ENCODE measurements at regions not wholly inside any gene's neighbourhood (a gene's known extent, or its start where the extent isn't known, plus 50 kb on each side); places are given as distances from the start of the nearest gene placed in this dataset.

DNA sequence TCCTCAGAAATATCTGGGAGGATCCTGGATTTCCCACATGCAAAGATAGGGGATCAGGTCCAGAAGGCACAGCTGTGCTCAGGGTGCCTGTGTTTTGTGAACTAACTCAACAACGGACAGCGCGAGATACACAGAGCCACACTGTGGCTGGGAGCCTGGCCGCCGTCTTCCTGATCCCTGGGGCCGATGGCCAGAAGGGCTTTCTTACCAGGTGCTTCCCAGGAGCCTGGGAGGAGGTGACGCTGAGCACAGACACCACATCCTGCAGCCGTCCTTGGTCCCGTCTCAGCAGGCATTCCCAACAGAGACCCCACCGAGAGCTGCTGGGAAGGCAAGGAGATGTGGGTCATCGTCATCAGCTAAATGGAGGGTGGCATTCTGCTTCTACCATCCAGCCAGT is 144.6 kb upstream of the AFDN start:
- Histone ChIP-seq H3K27ac (peak overlapping the region; percentile 67 to 87 (median 80)), H3K9me3 (no peaks in the 10 kb centered on the region), H3K4me3 (no peak overlapping the region), H3K27me3 (no peaks in the 10 kb centered on the region), H3K4me1 (peaks cover 6 to 16% (median 14%) of the 10 kb centered on the region in 3 donors), H3K36me3 (no peaks in the 10 kb centered on the region)
- DNase-seq (no peak), ATAC-seq (no peak), FAIRE-seq (no peak)
- intact Hi-C loops (cut with DNase I) = no loop called here
- TF ChIP-seq, protein P1, sequence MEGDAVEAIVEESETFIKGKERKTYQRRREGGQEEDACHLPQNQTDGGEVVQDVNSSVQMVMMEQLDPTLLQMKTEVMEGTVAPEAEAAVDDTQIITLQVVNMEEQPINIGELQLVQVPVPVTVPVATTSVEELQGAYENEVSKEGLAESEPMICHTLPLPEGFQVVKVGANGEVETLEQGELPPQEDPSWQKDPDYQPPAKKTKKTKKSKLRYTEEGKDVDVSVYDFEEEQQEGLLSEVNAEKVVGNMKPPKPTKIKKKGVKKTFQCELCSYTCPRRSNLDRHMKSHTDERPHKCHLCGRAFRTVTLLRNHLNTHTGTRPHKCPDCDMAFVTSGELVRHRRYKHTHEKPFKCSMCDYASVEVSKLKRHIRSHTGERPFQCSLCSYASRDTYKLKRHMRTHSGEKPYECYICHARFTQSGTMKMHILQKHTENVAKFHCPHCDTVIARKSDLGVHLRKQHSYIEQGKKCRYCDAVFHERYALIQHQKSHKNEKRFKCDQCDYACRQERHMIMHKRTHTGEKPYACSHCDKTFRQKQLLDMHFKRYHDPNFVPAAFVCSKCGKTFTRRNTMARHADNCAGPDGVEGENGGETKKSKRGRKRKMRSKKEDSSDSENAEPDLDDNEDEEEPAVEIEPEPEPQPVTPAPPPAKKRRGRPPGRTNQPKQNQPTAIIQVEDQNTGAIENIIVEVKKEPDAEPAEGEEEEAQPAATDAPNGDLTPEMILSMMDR (IDR thresholded peaks at IDR 0.05) = no peak
- WGBS, 2 donors = 72 to 80% methylated on average over 11 of the region's 11 CpGs

DNA sequence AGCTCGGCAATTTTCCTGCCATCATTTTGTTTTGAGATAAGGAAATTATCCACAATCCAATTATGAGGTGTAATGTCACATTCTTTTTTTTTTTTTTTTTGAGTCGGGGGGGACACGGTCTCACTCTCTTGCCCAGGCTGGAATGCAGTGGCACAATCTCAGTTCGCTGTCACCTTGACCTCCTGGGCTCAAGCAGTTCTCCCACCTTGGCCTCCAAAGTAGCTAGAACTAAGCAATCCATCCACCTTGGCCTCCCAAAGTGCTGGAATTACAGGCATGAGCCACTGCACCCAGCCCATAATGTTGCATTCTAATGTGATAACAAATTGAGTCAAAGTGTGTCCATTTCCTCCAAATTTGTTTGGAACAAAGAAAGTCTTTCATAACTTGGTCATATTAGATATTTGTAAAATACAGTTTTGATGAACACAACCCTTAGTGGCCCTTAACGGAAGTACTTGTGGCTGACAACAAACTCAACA is 144.1 kb upstream of the AFDN start:
- ATAC-seq (peak; percentile 4 to 46 (median 22)), DNase-seq (peak in 2 of 6 donors; percentile 35 to 47), FAIRE-seq (no peak)
- Histone ChIP-seq H3K9me3 (no peaks in the 10 kb centered on the region), H3K36me3 (no peaks in the 10 kb centered on the region), H3K27me3 (no peaks in the 10 kb centered on the region), H3K4me1 (peaks cover 3 to 13% (median 11%) of the 10 kb centered on the region in 3 donors), H3K4me3 (no peak overlapping the region), H3K27ac (peak overlapping the region; percentile 67 to 87 (median 80))
- TF ChIP-seq, protein P1 (IDR thresholded peaks at IDR 0.05) = no peak
- 64% methylated on average over 5 of the region's 5 CpGs for WGBS, 2 donors
- intact Hi-C loops (cut with DNase I) = no loop called here

DNA sequence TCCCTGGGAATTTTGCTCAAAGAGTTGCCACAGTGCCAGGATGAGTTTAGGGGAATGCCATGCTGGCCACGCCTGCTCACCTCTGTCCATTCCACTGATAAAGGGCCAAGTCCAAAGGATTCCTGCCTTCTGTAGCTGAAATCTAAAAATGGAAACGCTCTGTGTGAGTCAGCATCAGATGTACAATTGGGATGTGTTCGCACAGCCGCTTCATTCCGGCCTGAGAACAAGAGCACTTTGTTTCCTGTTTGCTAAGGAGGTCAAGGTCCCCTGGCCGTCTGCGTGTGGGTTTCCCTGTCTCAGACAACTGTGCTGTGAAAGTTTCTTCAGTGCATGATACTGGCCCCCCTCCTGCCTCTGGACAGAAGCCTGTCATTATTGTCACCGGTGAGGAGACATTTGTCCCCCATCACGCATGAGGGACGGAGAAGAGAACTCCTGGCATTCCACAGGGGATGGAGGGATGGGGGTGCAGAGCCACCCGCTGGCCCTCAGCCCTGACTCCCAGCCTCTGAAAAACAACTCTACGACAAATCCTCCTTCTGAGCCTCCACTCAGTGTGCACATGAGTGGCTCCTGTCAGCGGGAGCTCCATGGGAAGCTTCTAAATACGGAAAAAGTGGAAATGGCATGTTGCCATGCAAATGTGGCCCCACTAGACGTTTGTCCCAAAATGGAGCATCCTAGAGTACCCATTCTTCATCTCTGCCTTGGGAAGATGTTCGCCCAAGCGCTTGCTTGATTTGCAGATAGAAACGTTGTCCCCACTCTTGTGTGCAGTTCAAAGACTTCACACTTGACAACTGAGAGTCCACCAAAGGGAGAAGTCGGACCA is 143.5 kb upstream of the AFDN start:
- FAIRE-seq (no peak), DNase-seq (peak in 5 of 6 donors; percentile 56 to 69 (median 67)), ATAC-seq (peak; percentile 65 to 78 (median 70))
- TF ChIP-seq, protein P1 (IDR thresholded peaks at IDR 0.05) = no peak
- Histone ChIP-seq H3K4me3 (no peak overlapping the region), H3K27me3 (no peaks in the 10 kb centered on the region), H3K27ac (peak overlapping the region; percentile 67 to 87 (median 80)), H3K4me1 (peaks cover 0 to 13% (median 4%) of the 10 kb centered on the region in 3 donors), H3K36me3 (no peaks in the 10 kb centered on the region), H3K9me3 (no peaks in the 10 kb centered on the region)
- 54 to 56% methylated on average over 19 of the region's 19 CpGs for WGBS, 2 donors
- intact Hi-C loops (cut with DNase I) = no loop called here

DNA sequence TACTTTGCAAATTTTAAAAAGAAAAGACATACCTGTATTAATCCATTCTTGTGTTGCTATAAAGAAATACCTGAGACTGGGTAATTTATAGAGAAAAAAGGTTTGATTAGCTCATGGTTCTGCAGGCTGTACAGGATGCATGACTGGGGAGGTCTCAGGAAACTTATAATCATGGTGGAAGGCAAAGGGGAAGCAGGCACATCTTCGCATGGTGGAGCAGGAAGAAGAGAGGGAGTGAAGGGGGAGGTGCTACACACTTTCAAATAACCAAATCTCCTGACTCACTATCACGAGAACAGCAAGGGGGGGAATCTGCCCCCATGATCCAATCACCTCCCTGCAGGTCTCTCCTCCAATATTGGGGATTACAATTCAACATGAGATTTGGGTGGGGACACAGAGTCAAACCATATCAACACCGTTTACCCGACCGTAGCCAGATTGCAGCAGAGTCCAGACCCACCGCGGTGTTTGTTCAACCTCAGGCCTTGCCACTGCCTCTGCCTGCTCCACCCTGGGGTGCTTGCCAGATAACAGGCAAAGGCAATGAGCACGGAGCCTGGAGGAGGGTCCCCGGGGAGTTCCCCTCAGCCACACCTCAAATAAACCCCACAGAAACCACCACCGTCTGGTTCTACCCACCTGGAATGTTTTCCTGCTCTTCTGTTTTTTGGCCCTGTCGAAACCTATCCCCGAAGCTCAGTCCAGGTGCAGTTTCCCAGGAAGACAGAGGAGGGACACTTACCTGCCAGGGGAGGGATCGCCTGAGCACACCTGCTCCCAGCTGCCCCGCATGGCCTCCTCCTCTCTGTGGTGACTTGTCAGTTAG is 142.2 kb upstream of the AFDN start:
- no peak overlapping the region for H3K4me3 ChIP-seq
- ATAC-seq = peak; percentile 21 to 39 (median 32)
- no peaks in the 10 kb centered on the region for H3K9me3 ChIP-seq
- TF ChIP-seq, protein P1 (IDR thresholded peaks at IDR 0.05) = no peak
- peaks cover 0 to 13% (median 0%) of the 10 kb centered on the region in 3 donors for H3K4me1 ChIP-seq
- no peaks in the 10 kb centered on the region for H3K36me3 ChIP-seq
- FAIRE-seq = no peak
- 40 to 45% methylated on average over 14 of the region's 14 CpGs for WGBS, 2 donors
- H3K27ac ChIP-seq = peak overlapping the region; percentile 9 to 87 (median 58)
- H3K27me3 ChIP-seq = no peaks in the 10 kb centered on the region
- DNase-seq = peak in 1 of 6 donors; percentile 54
- intact Hi-C loops (cut with DNase I) = no loop called here
